OCI-LY3 (cell line): ENCODE measurements at regions not wholly inside any gene's neighbourhood (a gene's known extent, or its start where the extent isn't known, plus 50 kb on each side); places are given as distances from the start of the nearest gene placed in this dataset.

Experiments
- H2AFZ ChIP-seq: fragments of 200-600, 300-600 bp; shearing (Covaris generic); 2 replicates; pipeline ENCODE4 v1.6.0; 2014; ENCODE audit warnings: antibody characterized with exemption, low read depth, low read length
- H3K27ac ChIP-seq: fragments of 200-600, 300-600 bp; sonication (generic); 2 replicates; pipeline ENCODE4 v1.5.1; 2014; ENCODE audit warnings: mild to moderate bottlenecking, low read length, moderate library complexity, mixed read lengths
- H3K27me3 ChIP-seq: fragments of 200-600, 300-600 bp; sonication (generic); 2 replicates; pipeline ENCODE4 v1.6.1; 2014; ENCODE audit warnings: low read depth, low read length, mixed read lengths
- H3K36me3 ChIP-seq: fragments of 200-600, 300-600 bp; sonication (generic); replicated peaks from 2 replicates; pipeline ENCODE3; 2014; ENCODE audit warnings: low read depth, low read length, mixed read lengths
- H3K4me1 ChIP-seq: fragments of 300-600, 200-600 bp; sonication (generic); 2 replicates; pipeline ENCODE4 v1.6.1; 2014; ENCODE audit warnings: low read length, mixed read lengths
- H3K4me2 ChIP-seq: fragments of 200-600, 300-600 bp; sonication (generic); 2 replicates; pipeline ENCODE4 v1.6.1; 2014; ENCODE audit warnings: low read length, mixed read lengths
- H3K4me3 ChIP-seq: fragments of 300-600, 200-600 bp; sonication (generic); 2 replicates; pipeline ENCODE4 v1.5.1; 2014; ENCODE audit warnings: antibody characterized with exemption, mild to moderate bottlenecking, low read length, moderate library complexity
- H3K79me2 ChIP-seq: fragments of 300-600, 200-600 bp; shearing (Covaris generic); 2 replicates; pipeline ENCODE4 v1.6.1; 2014; ENCODE audit warnings: mild to moderate bottlenecking, low read length, mixed read lengths
- H3K9ac ChIP-seq: fragments of 300-600, 200-600 bp; shearing (Covaris generic); 2 replicates; pipeline ENCODE4 v1.6.0; 2014; ENCODE audit warnings: mild to moderate bottlenecking, low read length, moderate library complexity
- H3K9me3 ChIP-seq: fragments of 200-600, 300-600 bp; shearing (Covaris generic); 2 replicates; pipeline ENCODE4 v1.6.1; 2014; ENCODE audit warnings: low read length, mixed read lengths; ENCODE audit not compliant: insufficient read depth
- H4K20me1 ChIP-seq: fragments of 200-600, 300-600 bp; sonication (generic); 2 replicates; pipeline ENCODE4 v1.6.1; 2016; ENCODE audit warnings: low read length, mixed read lengths; ENCODE audit not compliant: insufficient read depth
- EZH2phosphoT487 ChIP-seq: fragments of 200-600 bp; shearing (Covaris generic); IDR thresholded peaks from 2 replicates; pipeline ENCODE4 v1.6.1; 2018; ENCODE audit warnings: antibody characterized with exemption, mixed run types, low read depth
- TF ChIP-seq, protein P1 (sequence below): fragments of 200-600, 300-600 bp; sonication (generic); IDR thresholded peaks from 2 replicates; pipeline ENCODE4 v1.5.1; 2014; ENCODE audit warnings: antibody characterized with exemption, low read length, low read depth

GRCh38 chr5:67301285-67301903 lies 104.8 kb upstream of the CD180 start:
- Histone ChIP-seq H3K27ac (no peak overlapping the region), H2AFZ (no peak overlapping the region)

DNA sequence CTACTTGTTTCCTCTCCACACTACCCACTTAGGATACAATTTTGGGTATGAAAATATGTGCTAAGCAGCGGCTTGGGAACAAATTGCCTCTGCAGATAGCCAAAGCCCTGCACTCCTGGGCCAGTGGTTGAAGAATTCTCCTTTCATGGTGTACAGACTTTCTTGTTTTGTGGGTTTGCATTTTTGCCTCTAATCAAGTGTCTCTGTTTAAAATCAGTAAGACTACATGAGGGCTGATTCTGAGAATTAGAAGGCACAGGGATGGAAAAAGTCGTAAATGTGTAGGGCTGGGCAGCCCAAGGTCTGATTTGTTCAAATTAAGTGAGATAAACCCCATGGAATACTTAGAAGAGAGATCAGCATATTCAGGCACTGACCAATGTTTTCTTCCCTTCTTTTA lies 103.7 kb upstream of the CD180 start:
- H3K4me3 ChIP-seq: no peak overlapping the region
- no peaks in the 10 kb centered on the region for H3K36me3 ChIP-seq
- no peaks in the 10 kb centered on the region for H3K27me3 ChIP-seq
- no peaks in the 10 kb centered on the region for H3K4me1 ChIP-seq
- no peak overlapping the region for H3K9ac ChIP-seq
- no peaks in the 10 kb centered on the region for H3K79me2 ChIP-seq
- TF ChIP-seq, protein P1, sequence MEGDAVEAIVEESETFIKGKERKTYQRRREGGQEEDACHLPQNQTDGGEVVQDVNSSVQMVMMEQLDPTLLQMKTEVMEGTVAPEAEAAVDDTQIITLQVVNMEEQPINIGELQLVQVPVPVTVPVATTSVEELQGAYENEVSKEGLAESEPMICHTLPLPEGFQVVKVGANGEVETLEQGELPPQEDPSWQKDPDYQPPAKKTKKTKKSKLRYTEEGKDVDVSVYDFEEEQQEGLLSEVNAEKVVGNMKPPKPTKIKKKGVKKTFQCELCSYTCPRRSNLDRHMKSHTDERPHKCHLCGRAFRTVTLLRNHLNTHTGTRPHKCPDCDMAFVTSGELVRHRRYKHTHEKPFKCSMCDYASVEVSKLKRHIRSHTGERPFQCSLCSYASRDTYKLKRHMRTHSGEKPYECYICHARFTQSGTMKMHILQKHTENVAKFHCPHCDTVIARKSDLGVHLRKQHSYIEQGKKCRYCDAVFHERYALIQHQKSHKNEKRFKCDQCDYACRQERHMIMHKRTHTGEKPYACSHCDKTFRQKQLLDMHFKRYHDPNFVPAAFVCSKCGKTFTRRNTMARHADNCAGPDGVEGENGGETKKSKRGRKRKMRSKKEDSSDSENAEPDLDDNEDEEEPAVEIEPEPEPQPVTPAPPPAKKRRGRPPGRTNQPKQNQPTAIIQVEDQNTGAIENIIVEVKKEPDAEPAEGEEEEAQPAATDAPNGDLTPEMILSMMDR: no peak
- TF ChIP-seq EZH2phosphoT487: no peak
- no peak overlapping the region for H3K4me2 ChIP-seq
- H4K20me1 ChIP-seq: no peaks in the 10 kb centered on the region
- no peaks in the 10 kb centered on the region for H3K9me3 ChIP-seq
- H3K27ac ChIP-seq: no peak overlapping the region
- H2AFZ ChIP-seq: no peak overlapping the region

More at GRCh38 chr5:67301285-67301903, 104.8 kb upstream of the CD180 start:
- TF ChIP-seq, protein P1: no peak
- TF ChIP-seq EZH2phosphoT487: no peak
- Histone ChIP-seq H3K4me2 (no peak overlapping the region), H3K27me3 (no peaks in the 10 kb centered on the region), H3K9ac (no peak overlapping the region), H3K4me1 (peaks cover 4% of the 10 kb centered on the region; the same call in 1 of the 2 replicates), H3K9me3 (no peaks in the 10 kb centered on the region), H3K4me3 (no peak overlapping the region), H4K20me1 (no peaks in the 10 kb centered on the region), H3K79me2 (no peaks in the 10 kb centered on the region), H3K36me3 (no peaks in the 10 kb centered on the region)

DNA sequence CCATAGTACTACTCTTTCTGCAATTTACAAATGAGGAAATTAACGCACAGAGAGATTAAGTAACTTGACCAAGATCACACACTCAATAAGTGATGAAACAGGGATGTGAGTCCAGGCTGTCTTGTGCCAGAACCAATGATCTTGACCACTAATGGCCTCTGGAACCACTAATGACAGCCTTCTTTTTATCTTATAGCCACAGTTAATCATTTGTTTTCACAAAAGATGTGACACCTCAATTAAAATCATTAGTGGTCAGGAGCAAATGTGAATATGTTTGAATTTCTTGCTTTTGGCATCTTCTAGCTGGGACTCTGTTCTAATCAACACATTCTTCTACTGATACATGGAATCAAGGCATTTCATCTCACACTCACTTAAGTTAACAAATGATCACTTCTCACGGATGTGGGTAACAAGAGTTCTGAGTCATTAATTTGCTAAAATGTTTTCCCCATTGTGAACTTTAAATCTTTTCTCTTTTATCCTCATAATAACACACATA lies 102.7 kb upstream of the CD180 start:
- H3K79me2 ChIP-seq: no peaks in the 10 kb centered on the region
- H4K20me1 ChIP-seq: no peaks in the 10 kb centered on the region
- H3K4me1 ChIP-seq: no peaks in the 10 kb centered on the region
- H2AFZ ChIP-seq: no peak overlapping the region
- H3K36me3 ChIP-seq: no peaks in the 10 kb centered on the region
- H3K4me2 ChIP-seq: no peak overlapping the region
- H3K9ac ChIP-seq: no peak overlapping the region
- no peaks in the 10 kb centered on the region for H3K27me3 ChIP-seq
- no peak overlapping the region for H3K27ac ChIP-seq
- no peak overlapping the region for H3K4me3 ChIP-seq
- H3K9me3 ChIP-seq: no peaks in the 10 kb centered on the region
- TF ChIP-seq, protein P1: no peak
- no peak for TF ChIP-seq EZH2phosphoT487

DNA sequence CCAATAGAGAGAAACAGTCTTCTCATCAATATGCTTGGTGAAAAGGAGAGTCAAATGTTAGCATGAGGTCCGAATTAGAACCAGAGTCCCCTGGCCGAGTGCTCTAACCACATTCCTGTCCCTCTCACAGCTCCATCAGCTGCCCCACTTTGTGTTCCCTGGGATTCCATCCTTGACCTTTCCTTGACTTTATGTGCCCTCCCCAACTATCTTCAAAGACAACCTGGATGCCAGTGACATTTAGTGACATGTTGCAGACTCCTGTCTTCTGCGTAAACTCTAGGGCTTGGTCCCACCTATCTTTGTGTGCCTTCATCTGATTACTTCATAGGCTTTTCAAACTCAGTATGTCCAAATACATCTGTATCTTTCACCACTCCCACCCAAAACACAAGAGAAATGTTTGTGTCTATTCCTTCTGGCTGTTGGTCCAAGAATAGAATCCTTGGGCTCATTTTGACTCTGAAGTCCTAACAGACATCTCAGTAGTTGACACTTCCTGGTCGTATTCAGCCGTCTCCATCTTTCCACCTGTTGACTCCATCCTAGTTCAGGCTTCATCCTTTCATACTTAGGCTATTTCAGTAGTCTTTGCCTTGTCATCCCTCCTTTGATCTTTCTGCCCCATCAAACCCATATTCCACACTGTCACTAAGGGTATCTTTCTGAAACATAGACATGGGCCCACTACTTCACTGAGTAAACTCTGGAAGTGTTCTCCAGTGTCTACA lies 101.4 kb upstream of the CD180 start:
- no peaks in the 10 kb centered on the region for H3K36me3 ChIP-seq
- H3K27ac ChIP-seq: no peak overlapping the region
- no peak for TF ChIP-seq EZH2phosphoT487
- TF ChIP-seq, protein P1: no peak
- no peak overlapping the region for H3K4me3 ChIP-seq
- no peaks in the 10 kb centered on the region for H4K20me1 ChIP-seq
- H3K4me2 ChIP-seq: no peak overlapping the region
- no peaks in the 10 kb centered on the region for H3K27me3 ChIP-seq
- H2AFZ ChIP-seq: no peak overlapping the region
- H3K4me1 ChIP-seq: no peaks in the 10 kb centered on the region
- no peak overlapping the region for H3K9ac ChIP-seq
- no peaks in the 10 kb centered on the region for H3K79me2 ChIP-seq
- no peaks in the 10 kb centered on the region for H3K9me3 ChIP-seq
